A673 (cell line): ENCODE measurements at regions not wholly inside any gene's neighbourhood (a gene's known extent, or its start where the extent isn't known, plus 50 kb on each side); places are given as distances from the start of the nearest gene placed in this dataset.
"Not testable (repeated sequence)": the region's sequence is repeated elsewhere in the genome, so short reads cannot be mapped to it uniquely, and the experiment has no call there.

Experiments used
- EZH2 ChIP-seq: fragments of 200-600 bp; sonication (generic); IDR thresholded peaks from 2 replicates; pipeline ENCODE4 v1.6.1; 2017; ENCODE audit warnings: borderline replicate concordance, low read depth, mild to moderate bottlenecking, mixed read lengths, antibody characterized with exemption, low read length; ENCODE audit not compliant: poor library complexity, severe bottlenecking
- TF ChIP-seq, protein P1 (sequence below): fragments of 300-800, 200-600 bp; sonication (generic); conservative IDR thresholded peaks from 2 replicates; pipeline ENCODE4 v1.5.1; 2017; ENCODE audit warnings: low read depth, mild to moderate bottlenecking, antibody characterized with exemption, low read length, moderate library complexity, mixed read lengths

DNA sequence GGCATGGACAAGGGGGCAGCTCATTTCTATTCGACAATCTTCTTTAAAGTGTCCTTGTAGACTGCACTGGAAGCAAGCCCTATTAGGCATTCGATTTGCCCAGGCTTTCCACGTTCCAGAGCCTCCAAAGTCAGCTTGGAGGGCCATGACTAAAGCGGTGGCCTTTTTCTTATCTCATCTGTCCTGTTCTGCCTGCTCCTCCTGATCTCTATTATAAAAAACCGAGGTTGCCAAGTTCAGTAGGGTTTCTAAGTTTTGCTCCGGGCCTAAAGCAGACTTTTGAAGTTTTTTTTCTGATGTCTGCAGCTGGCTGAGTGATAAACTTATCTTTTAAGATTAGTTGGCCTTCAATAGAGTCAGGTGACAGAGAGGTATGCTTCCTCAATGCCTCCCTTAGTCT lies 54.7 kb upstream of the CSF1 start:
- TF ChIP-seq, protein P1, sequence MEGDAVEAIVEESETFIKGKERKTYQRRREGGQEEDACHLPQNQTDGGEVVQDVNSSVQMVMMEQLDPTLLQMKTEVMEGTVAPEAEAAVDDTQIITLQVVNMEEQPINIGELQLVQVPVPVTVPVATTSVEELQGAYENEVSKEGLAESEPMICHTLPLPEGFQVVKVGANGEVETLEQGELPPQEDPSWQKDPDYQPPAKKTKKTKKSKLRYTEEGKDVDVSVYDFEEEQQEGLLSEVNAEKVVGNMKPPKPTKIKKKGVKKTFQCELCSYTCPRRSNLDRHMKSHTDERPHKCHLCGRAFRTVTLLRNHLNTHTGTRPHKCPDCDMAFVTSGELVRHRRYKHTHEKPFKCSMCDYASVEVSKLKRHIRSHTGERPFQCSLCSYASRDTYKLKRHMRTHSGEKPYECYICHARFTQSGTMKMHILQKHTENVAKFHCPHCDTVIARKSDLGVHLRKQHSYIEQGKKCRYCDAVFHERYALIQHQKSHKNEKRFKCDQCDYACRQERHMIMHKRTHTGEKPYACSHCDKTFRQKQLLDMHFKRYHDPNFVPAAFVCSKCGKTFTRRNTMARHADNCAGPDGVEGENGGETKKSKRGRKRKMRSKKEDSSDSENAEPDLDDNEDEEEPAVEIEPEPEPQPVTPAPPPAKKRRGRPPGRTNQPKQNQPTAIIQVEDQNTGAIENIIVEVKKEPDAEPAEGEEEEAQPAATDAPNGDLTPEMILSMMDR, result not testable (repeated sequence)
- TF ChIP-seq EZH2, result not testable (repeated sequence)
